Sigmoid colon (tissue), 6 donors: ENCODE measurements at regions not wholly inside any gene's neighbourhood (a gene's known extent, or its start where the extent isn't known, plus 50 kb on each side); places are given as distances from the start of the nearest gene placed in this dataset.

Experiments
- DNase-seq: peaks from one replicate; pipeline ENCODE4 v3.0.0-alpha.2; 2019
- H3K27ac ChIP-seq, 4 donors: fragments of 200-600 bp; sonication (generic); one replicate each; pipeline ENCODE4 v1.5.1; 2016 to 2019; ENCODE audit warnings: mild to moderate bottlenecking in 1 of 4
- H3K27me3 ChIP-seq, 3 donors: fragments of 200-600 bp; sonication (generic); one replicate each; pipeline ENCODE4 v1.5.1; 2019; ENCODE audit warnings: mild to moderate bottlenecking in 1 of 3
- H3K36me3 ChIP-seq, 4 donors: fragments of 200-600 bp; sonication (generic); one replicate each; pipeline ENCODE4 v1.5.1; 2016 to 2019
- H3K4me1 ChIP-seq, 4 donors: fragments of 200-600 bp; sonication (generic); one replicate each; pipeline ENCODE4 v1.5.1; 2017 to 2019
- H3K4me3 ChIP-seq, 4 donors: fragments of 200-600 bp; sonication (generic); one replicate each; pipeline ENCODE4 v1.5.1; 2017 to 2019; ENCODE audit warnings: mild to moderate bottlenecking in 2 of 4, moderate library complexity in 1 of 4
- H3K9me3 ChIP-seq, 4 donors: fragments of 200-600 bp in 3 of 4; sonication (generic) in 3 of 4; one replicate each; pipeline versions ENCODE4 v1.5.1 to v1.6.1; 2013 to 2019
- EP300 ChIP-seq, 4 donors: sonication (generic); formaldehyde crosslinking; IDR thresholded peaks; one replicate each; pipeline ENCODE4 v1.6.1; 2017; ENCODE audit warnings: antibody characterized with exemption in 4 of 4
- POLR2A ChIP-seq, 2 donors: fragments of 450-650 bp; IDR thresholded peaks; one replicate each; pipeline ENCODE4 v1.6.1; 2016; ENCODE audit warnings: antibody characterized with exemption in 2 of 2, mild to moderate bottlenecking in 2 of 2, moderate library complexity in 2 of 2
- POLR2AphosphoS5 ChIP-seq, 4 donors: sonication (generic); formaldehyde crosslinking; IDR thresholded peaks; one replicate each; pipeline ENCODE4 v1.6.1; 2017; ENCODE audit warnings: antibody characterized with exemption in 4 of 4
- WGBS, 2 donors: extraction: QIAGEN DNeasy Blood & Tissue Kit; methylation state at CpG; one replicate each; pipeline ENCODE4 v1.1.7; 2013; 5-methylcytosine and 5-hydroxymethylcytosine counted together
- intact Hi-C: fragments of 100-400 bp; cut with DNase I; formaldehyde crosslinking; loops from one replicate; pipeline ENCODE4 v1.15.1; 2023
- TF ChIP-seq, protein P1 (sequence below), 4 experiments: fragments of 450-650 bp in 3 of 4; fragments of 200-600 bp in 1 of 4; IDR thresholded peaks; one replicate each; pipeline ENCODE4 v1.5.1; 2016 to 2019; ENCODE audit warnings: antibody characterized with exemption in 4 of 4, mild to moderate bottlenecking in 3 of 4, moderate library complexity in 2 of 4
- donor health status: healthy with polysubstance abuse.
- donor health status: healthy.

- TF ChIP-seq POLR2AphosphoS5 (IDR thresholded peaks at IDR 0.05): no peak
- TF ChIP-seq EP300 (IDR thresholded peaks at IDR 0.05): no peak
- TF ChIP-seq, protein P1, sequence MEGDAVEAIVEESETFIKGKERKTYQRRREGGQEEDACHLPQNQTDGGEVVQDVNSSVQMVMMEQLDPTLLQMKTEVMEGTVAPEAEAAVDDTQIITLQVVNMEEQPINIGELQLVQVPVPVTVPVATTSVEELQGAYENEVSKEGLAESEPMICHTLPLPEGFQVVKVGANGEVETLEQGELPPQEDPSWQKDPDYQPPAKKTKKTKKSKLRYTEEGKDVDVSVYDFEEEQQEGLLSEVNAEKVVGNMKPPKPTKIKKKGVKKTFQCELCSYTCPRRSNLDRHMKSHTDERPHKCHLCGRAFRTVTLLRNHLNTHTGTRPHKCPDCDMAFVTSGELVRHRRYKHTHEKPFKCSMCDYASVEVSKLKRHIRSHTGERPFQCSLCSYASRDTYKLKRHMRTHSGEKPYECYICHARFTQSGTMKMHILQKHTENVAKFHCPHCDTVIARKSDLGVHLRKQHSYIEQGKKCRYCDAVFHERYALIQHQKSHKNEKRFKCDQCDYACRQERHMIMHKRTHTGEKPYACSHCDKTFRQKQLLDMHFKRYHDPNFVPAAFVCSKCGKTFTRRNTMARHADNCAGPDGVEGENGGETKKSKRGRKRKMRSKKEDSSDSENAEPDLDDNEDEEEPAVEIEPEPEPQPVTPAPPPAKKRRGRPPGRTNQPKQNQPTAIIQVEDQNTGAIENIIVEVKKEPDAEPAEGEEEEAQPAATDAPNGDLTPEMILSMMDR (IDR thresholded peaks at IDR 0.05): no peak
- no peak for TF ChIP-seq POLR2A (IDR thresholded peaks at IDR 0.05)
- H3K9me3 ChIP-seq: no peaks in the 10 kb centered on the region
- H3K4me1 ChIP-seq: no peaks in the 10 kb centered on the region
- no peaks in the 10 kb centered on the region for H3K36me3 ChIP-seq
- intact Hi-C loops: no loop called here
- H3K27me3 ChIP-seq: no peaks in the 10 kb centered on the region
- no peak overlapping the region for H3K4me3 ChIP-seq
- no peak for DNase-seq
- no peak overlapping the region for H3K27ac ChIP-seq
- 87 to 90% methylated on average over 7 of the region's 7 CpGs for WGBS, 2 donors
Measured at GRCh38 chr2:120570546-120570945, 165.1 kb upstream of the GLI2 start.

DNA sequence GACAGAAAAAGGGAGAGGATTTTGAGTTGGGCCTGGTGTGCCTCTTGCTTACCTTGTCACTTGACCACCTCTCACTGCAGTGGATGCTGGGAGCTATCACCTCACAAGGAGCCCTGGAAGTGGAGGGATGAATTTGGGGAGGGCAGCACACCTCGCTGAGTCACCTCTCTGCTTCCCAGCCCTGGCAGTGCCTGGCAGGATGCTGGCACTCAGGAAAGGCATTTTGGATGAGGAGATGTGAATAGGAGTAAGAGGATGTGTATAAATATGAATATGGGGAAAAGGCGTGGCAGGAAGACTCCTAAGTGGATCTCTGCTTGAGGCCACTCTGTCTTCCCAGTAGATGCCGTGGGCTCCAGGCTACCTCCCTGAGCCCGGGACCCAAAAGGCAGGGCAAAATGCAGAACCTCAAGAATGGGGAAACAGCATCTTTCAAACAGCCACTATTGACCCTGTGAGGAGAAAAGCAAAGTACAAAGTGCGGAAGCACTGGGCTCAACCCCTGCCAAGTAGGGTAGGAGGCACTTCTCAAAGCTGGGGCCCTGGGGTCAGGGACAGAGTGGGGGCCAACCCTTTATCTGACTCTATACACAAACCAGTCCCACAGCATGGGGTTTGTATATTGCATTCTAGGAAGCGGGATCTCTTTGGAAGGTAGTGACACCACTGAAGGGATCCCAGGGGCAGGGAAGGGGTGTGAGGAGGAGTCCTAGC is 164.5 kb upstream of the GLI2 start:
- intact Hi-C loops: no loop called here
- no peaks in the 10 kb centered on the region for H3K36me3 ChIP-seq
- TF ChIP-seq, protein P1 (IDR thresholded peaks at IDR 0.05): no peak

GRCh38 chr2:120572226-120572625 is 163.4 kb upstream of the GLI2 start:
- Histone ChIP-seq H3K27ac (no peak overlapping the region), H3K4me1 (peaks cover 0 to 9% (median 8%) of the 10 kb centered on the region in 4 donors), H3K9me3 (no peaks in the 10 kb centered on the region), H3K27me3 (peaks cover 0 to 4% (median 0%) of the 10 kb centered on the region in 3 donors), H3K4me3 (no peak overlapping the region), H3K36me3 (no peaks in the 10 kb centered on the region)
- no peak for DNase-seq
- TF ChIP-seq POLR2A (IDR thresholded peaks at IDR 0.05) (no peak), POLR2AphosphoS5 (IDR thresholded peaks at IDR 0.05) (no peak), EP300 (IDR thresholded peaks at IDR 0.05) (no peak)
- TF ChIP-seq, protein P1 (IDR thresholded peaks at IDR 0.05): no peak
- WGBS, 2 donors: 76 to 83% methylated on average over 2 of the region's 2 CpGs
- intact Hi-C loops: no loop called here

More for the DNA sequence above, 164.5 kb upstream of the GLI2 start:
- DNase-seq: no peak
- Histone ChIP-seq H3K4me1 (no peaks in the 10 kb centered on the region), H3K9me3 (no peaks in the 10 kb centered on the region), H3K4me3 (no peak overlapping the region), H3K27ac (no peak overlapping the region), H3K27me3 (no peaks in the 10 kb centered on the region)
- 32 to 78% methylated on average over 6 of the region's 6 CpGs for whole genome bisulfite sequencing, 2 donors

DNA sequence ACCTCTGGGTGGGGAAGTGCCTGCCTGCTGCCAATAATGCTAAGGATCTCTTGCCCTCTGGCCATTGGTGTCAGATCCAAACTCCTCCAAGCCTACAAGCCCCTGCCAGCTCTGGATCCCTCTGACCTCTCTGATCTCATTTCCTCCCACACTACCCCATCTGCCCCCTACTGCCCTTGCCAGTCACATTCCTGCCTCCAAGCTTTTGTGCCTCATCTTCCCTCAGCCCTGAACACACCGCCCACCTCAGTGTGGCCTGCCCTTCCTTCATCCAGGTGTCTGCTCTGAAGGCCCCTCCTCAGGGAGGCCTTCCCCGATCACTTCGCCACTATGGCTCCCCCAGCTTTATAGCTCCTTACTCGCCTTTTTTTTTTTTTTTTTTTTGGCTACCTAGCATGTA is 161.0 kb upstream of the GLI2 start:
- intact Hi-C loops: no loop called here
- 84 to 91% methylated on average over 4 of the region's 4 CpGs for WGBS, 2 donors
- DNase-seq: no peak

More for the DNA sequence above, 161.0 kb upstream of the GLI2 start:
- Histone ChIP-seq H3K4me1 (peaks cover 0 to 9% (median 8%) of the 10 kb centered on the region in 4 donors), H3K27me3 (peaks cover 0 to 4% (median 0%) of the 10 kb centered on the region in 3 donors), H3K9me3 (no peaks in the 10 kb centered on the region), H3K4me3 (no peak overlapping the region), H3K27ac (no peak overlapping the region), H3K36me3 (no peaks in the 10 kb centered on the region)
- TF ChIP-seq, protein P1 (IDR thresholded peaks at IDR 0.05): no peak
- no peak for TF ChIP-seq POLR2A (IDR thresholded peaks at IDR 0.05)
- TF ChIP-seq POLR2AphosphoS5 (IDR thresholded peaks at IDR 0.05): no peak
- TF ChIP-seq EP300 (IDR thresholded peaks at IDR 0.05): no peak
